ENCODE measurements at regions not wholly inside any gene's neighbourhood (a gene's known extent, or its start where the extent isn't known, plus 50 kb on each side); places are given as distances from the start of the nearest gene placed in this dataset.

GRCh38 chr4:111499291-111499690 is 646.0 kb upstream of the FAM241A start (continued):
- no peak for TF ChIP-seq NR1H2 (CRISPR knock-in tag; IDR thresholded peaks at IDR 0.05)
- TF ChIP-seq POLR2H (tag; IDR thresholded peaks at IDR 0.05; ENCODE audit: low read depth), result no peak
- no peak for TF ChIP-seq ZNF644 (tag; IDR thresholded peaks at IDR 0.05; ENCODE audit: low read depth)
- TF ChIP-seq KLF16 (IDR thresholded peaks at IDR 0.05), result no peak
- no peak for TF ChIP-seq TCF15 (CRISPR knock-in tag; IDR thresholded peaks at IDR 0.05)
- no peak for TF ChIP-seq KDM4B (IDR thresholded peaks at IDR 0.05; ENCODE audit: borderline replicate concordance in 2 of 2, low read depth in 1 of 2)
- no peak for TF ChIP-seq SP1 (CRISPR knock-in tag; IDR thresholded peaks at IDR 0.05)
- no peak for TF ChIP-seq LARP7 (IDR thresholded peaks at IDR 0.05)
- no peak for TF ChIP-seq PTTG1 (tag; IDR thresholded peaks at IDR 0.05; ENCODE audit: low read depth)
- no peak for TF ChIP-seq HMG20B (CRISPR knock-in tag; IDR thresholded peaks at IDR 0.05)

GRCh38 chr4:111499706-111500105 is 645.5 kb upstream of the FAM241A start:
- TF ChIP-seq C11orf30 (IDR thresholded peaks at IDR 0.05; ENCODE audit: low read depth) (no peak), RCOR1 (IDR thresholded peaks at IDR 0.05; ENCODE audit: borderline replicate concordance in 1 of 2, low read depth in 2 of 2, low read length in 2 of 2) (no peak), CXXC5 (CRISPR knock-in tag; IDR thresholded peaks at IDR 0.05) (no peak), JUNB (CRISPR knock-in tag; conservative IDR thresholded peaks at IDR 0.05) (no peak)
- TF ChIP-seq, protein P1, sequence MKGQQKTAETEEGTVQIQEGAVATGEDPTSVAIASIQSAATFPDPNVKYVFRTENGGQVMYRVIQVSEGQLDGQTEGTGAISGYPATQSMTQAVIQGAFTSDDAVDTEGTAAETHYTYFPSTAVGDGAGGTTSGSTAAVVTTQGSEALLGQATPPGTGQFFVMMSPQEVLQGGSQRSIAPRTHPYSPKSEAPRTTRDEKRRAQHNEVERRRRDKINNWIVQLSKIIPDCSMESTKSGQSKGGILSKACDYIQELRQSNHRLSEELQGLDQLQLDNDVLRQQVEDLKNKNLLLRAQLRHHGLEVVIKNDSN (CRISPR knock-in tag; IDR thresholded peaks at IDR 0.05), result no peak
- no TSS peak for BruUV-seq (replicated peaks)
- Histone ChIP-seq H3K9me3 (replicated peaks; ENCODE audit: control insufficient read depth, insufficient read depth, low read depth, low read length) (no peaks in the 10 kb centered on the region), H3K36me3 (ENCODE audit: control insufficient read depth, insufficient read depth, low read length) (no peaks in the 10 kb centered on the region), H3K79me2 (ENCODE audit: control insufficient read depth, insufficient read depth, low read length) (no peaks in the 10 kb centered on the region), H2AFZ (ENCODE audit: low read depth, low read length) (no peak overlapping the region), H3K9ac (ENCODE audit: insufficient read depth in 1 of 2, low read depth in 2 of 2, low read length in 2 of 2) (no peak overlapping the region), H3K27ac (ENCODE audit: extremely low read depth, low read depth, low read length) (no peak overlapping the region), H3K4me1 (replicated peaks in 1 of 2; ENCODE audit: control insufficient read depth in 2 of 2, insufficient read depth in 2 of 2, low read length in 2 of 2) (no peaks in the 10 kb centered on the region), H3K4me3 (no peak overlapping the region), H3K9me1 (ENCODE audit: control insufficient read depth, insufficient read depth, low read length) (no peaks in the 10 kb centered on the region), H3K4me2 (ENCODE audit: insufficient read depth, low read length) (no peak overlapping the region), H3K27me3 (ENCODE audit: control insufficient read depth in 2 of 2, insufficient read depth in 2 of 2, low read length in 2 of 2) (no peaks in the 10 kb centered on the region), H4K20me1 (replicated peaks; ENCODE audit: control insufficient read depth, insufficient read depth, low read length) (no peaks in the 10 kb centered on the region)
- no peak for FAIRE-seq
- ChIA-PET CTCF (ENCODE audit: low intra/inter-chr PET ratio) (no interaction called here), POLR2A (no interaction called here)
- intact Hi-C loops (cut with micrococcal nuclease), result no loop called here
- in situ Hi-C loops (cut with MboI), result no loop called here
- DNase-seq (ENCODE audit: extremely low read depth in 1 of 4, low spot score in 3 of 4), result no peak
- no peak for ATAC-seq
- WGBS (ENCODE audit: insufficient coverage, low coverage, missing lambda C conversion rate), result 0% methylated on average over 1 of the region's 1 CpG
